ENCODE measurements at regions not wholly inside any gene's neighbourhood (a gene's known extent, or its start where the extent isn't known, plus 50 kb on each side); places are given as distances from the start of the nearest gene placed in this dataset.

DNA sequence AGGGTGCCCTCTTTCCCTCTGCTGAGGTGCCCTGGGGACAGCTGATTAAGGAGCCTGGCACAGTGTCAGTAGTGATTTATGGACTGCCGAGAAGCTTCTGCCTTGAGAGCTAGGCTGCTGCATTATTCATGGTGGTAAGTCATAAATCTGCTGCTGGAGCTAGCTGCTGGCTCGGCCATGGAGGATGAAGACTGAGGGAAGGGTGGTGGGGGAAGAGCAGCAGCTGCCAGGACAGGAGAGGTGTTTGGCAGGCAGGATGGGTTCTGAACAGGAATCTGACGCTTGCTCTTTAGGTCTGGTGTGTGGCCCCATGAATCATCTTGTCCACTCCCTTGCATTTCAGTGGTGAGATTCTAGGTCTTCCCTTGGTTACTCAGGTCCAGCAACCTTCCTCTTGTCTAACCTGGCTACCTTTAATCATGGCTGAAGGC lies 296.3 kb downstream of the DYSF start:
- intact Hi-C loops (cut with micrococcal nuclease; ENCODE audit: unreplicated experiment) = no loop called here
- POLR2A ChIA-PET = no interaction called here

More for the DNA sequence above, 296.3 kb downstream of the DYSF start:
- Histone ChIP-seq H3K9ac (ENCODE audit: insufficient read depth, low read depth, low read length) (no peak overlapping the region), H3K79me2 (ENCODE audit: insufficient read depth, low read length) (no peaks in the 10 kb centered on the region), H3K27ac (ENCODE audit: extremely low read length, insufficient read depth, low read length) (no peak overlapping the region), H3K4me3 (replicated peaks in 1 of 3; ENCODE audit: insufficient read depth in 1 of 3, low read depth in 2 of 3, low read length in 3 of 3) (no peak overlapping the region), H2AFZ (ENCODE audit: low read length) (no peak overlapping the region), H3K36me3 (replicated peaks in 1 of 2; ENCODE audit: control insufficient read depth in 1 of 2, insufficient read depth in 2 of 2, low read length in 2 of 2) (no peaks in the 10 kb centered on the region), H3K27me3 (ENCODE audit: control insufficient read depth in 1 of 2, insufficient read depth in 2 of 2, low read length in 2 of 2) (peaks cover 0 to 13% of the 10 kb centered on the region in 2 experiments; a peak in 2 of 5 replicates), H4K20me1 (ENCODE audit: insufficient read depth, low read length) (no peaks in the 10 kb centered on the region), H3K4me2 (ENCODE audit: low read depth, low read length) (no peak overlapping the region), H3K4me1 (ENCODE audit: insufficient read depth, low read length) (peaks cover 8% of the 10 kb centered on the region; the same call in 1 of the 2 replicates), H3K9me3 (ENCODE audit: low read length) (no peaks in the 10 kb centered on the region)
- no peak for DNase-seq (ENCODE audit: low spot score)
- in situ Hi-C loops (cut with HindIII; ENCODE audit: extremely low pct_ligation_motif_present, low pct_unique_long_range_greater_than_20kb) = no loop called here
- CTCF ChIA-PET (ENCODE audit: low intra/inter-chr PET ratio, low total read pairs) = no interaction called here
- no peak for ATAC-seq
- TF ChIP-seq CENPT (CRISPR knock-in tag; IDR thresholded peaks at IDR 0.05; ENCODE audit: low read depth) (no peak), FOXA3 (CRISPR knock-in tag; IDR thresholded peaks at IDR 0.05) (no peak), ARHGAP35 (CRISPR knock-in tag; IDR thresholded peaks at IDR 0.05; ENCODE audit: borderline replicate concordance) (no peak), EEA1 (CRISPR knock-in tag; IDR thresholded peaks at IDR 0.05; ENCODE audit: borderline replicate concordance) (no peak), PAWR (CRISPR knock-in tag; IDR thresholded peaks at IDR 0.05; ENCODE audit: borderline replicate concordance) (no peak), ATRX (CRISPR knock-in tag; IDR thresholded peaks at IDR 0.05; ENCODE audit: borderline replicate concordance) (no peak), HDAC2 (CRISPR knock-in tag; IDR thresholded peaks at IDR 0.05) (no peak), EZH2 (conservative IDR thresholded peaks at IDR 0.05; ENCODE audit: low read depth, low read length) (no peak), NFKBIZ (CRISPR knock-in tag; IDR thresholded peaks at IDR 0.05) (no peak), KDM4B (CRISPR knock-in tag; IDR thresholded peaks at IDR 0.05) (no peak), ZNF614 (CRISPR knock-in tag; IDR thresholded peaks at IDR 0.05; ENCODE audit: borderline replicate concordance) (no peak), KDM5B (CRISPR knock-in tag; IDR thresholded peaks at IDR 0.05; ENCODE audit: borderline replicate concordance) (no peak), ZNF75D (CRISPR knock-in tag; IDR thresholded peaks at IDR 0.05; ENCODE audit: borderline replicate concordance) (no peak), HOXA5 (CRISPR knock-in tag; IDR thresholded peaks at IDR 0.05) (no peak), SUZ12 (IDR thresholded peaks at IDR 0.05; ENCODE audit: low read depth, low read length) (no peak)
- TF ChIP-seq, protein P1, sequence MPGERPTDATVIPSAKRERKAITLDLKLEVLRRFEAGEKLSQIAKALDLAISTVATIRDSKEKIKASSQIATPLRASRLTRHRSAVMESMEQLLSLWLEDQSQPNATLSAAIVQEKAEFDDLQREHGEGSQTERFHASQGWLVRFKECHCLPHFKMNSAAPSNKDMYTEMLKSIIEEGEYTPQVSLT (CRISPR knock-in tag; IDR thresholded peaks at IDR 0.05; ENCODE audit: borderline replicate concordance, low read depth) = no peak
- TF ChIP-seq, protein P2, sequence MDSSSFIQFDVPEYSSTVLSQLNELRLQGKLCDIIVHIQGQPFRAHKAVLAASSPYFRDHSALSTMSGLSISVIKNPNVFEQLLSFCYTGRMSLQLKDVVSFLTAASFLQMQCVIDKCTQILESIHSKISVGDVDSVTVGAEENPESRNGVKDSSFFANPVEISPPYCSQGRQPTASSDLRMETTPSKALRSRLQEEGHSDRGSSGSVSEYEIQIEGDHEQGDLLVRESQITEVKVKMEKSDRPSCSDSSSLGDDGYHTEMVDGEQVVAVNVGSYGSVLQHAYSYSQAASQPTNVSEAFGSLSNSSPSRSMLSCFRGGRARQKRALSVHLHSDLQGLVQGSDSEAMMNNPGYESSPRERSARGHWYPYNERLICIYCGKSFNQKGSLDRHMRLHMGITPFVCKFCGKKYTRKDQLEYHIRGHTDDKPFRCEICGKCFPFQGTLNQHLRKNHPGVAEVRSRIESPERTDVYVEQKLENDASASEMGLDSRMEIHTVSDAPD (CRISPR knock-in tag; IDR thresholded peaks at IDR 0.05) = no peak
- TF ChIP-seq, protein P3, sequence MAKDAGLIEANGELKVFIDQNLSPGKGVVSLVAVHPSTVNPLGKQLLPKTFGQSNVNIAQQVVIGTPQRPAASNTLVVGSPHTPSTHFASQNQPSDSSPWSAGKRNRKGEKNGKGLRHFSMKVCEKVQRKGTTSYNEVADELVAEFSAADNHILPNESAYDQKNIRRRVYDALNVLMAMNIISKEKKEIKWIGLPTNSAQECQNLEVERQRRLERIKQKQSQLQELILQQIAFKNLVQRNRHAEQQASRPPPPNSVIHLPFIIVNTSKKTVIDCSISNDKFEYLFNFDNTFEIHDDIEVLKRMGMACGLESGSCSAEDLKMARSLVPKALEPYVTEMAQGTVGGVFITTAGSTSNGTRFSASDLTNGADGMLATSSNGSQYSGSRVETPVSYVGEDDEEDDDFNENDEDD (CRISPR knock-in tag; IDR thresholded peaks at IDR 0.05; ENCODE audit: borderline replicate concordance) = no peak
- TF ChIP-seq, protein P4, sequence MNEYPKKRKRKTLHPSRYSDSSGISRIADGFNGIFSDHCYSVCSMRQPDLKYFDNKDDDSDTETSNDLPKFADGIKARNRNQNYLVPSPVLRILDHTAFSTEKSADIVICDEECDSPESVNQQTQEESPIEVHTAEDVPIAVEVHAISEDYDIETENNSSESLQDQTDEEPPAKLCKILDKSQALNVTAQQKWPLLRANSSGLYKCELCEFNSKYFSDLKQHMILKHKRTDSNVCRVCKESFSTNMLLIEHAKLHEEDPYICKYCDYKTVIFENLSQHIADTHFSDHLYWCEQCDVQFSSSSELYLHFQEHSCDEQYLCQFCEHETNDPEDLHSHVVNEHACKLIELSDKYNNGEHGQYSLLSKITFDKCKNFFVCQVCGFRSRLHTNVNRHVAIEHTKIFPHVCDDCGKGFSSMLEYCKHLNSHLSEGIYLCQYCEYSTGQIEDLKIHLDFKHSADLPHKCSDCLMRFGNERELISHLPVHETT (CRISPR knock-in tag; conservative IDR thresholded peaks at IDR 0.05) = no peak
- FAIRE-seq = no peak
- BruUV-seq (replicated peaks) = no TSS peak
- WGBS (ENCODE audit: low lambda C conversion rate) = 14% methylated on average over 3 of the region's 3 CpGs

Measured in HepG2 (cell line).